Upper lobe of left lung (tissue), 6 donors: ENCODE measurements at regions not wholly inside any gene's neighbourhood (a gene's known extent, or its start where the extent isn't known, plus 50 kb on each side); places are given as distances from the start of the nearest gene placed in this dataset.

Experiments
- ATAC-seq, 2 donors: fragments of 200-7000 bp; cut with Tn5 transposase; one replicate each; pipeline ENCODE4 v1.9.1; 2022; ENCODE audit warnings: mild to moderate bottlenecking in 2 of 2, moderate library complexity in 2 of 2; ENCODE audit not compliant: low FRiP score in 2 of 2
- DNase-seq, 2 donors: peaks; one replicate each; pipeline ENCODE4 v3.0.0-alpha.2; 2019 to 2020
- H3K27ac ChIP-seq, 4 donors: fragments of 200-600 bp; sonication (generic); one replicate each; pipeline ENCODE4 v1.5.1; 2016 to 2019
- H3K27me3 ChIP-seq, 4 donors: fragments of 200-600 bp; sonication (generic); one replicate each; pipeline ENCODE4 v1.5.1; 2017 to 2019
- H3K36me3 ChIP-seq, 4 donors: fragments of 200-600 bp; sonication (generic); one replicate each; pipeline ENCODE4 v1.5.1; 2016 to 2019
- H3K4me1 ChIP-seq, 4 donors: fragments of 200-600 bp; sonication (generic); one replicate each; pipeline ENCODE4 v1.5.1; 2018 to 2019
- H3K4me3 ChIP-seq, 4 donors: fragments of 200-600 bp; sonication (generic); one replicate each; pipeline ENCODE4 v1.5.1; 2017 to 2019; ENCODE audit warnings: mild to moderate bottlenecking in 2 of 4, moderate library complexity in 1 of 4
- H3K9me3 ChIP-seq, 4 donors: fragments of 200-600 bp; sonication (generic); one replicate each; pipeline ENCODE4 v1.5.1; 2018 to 2019
- CTCF ChIP-seq, 6 experiments: fragments of 450-650 bp in 4 of 6; fragments of 200-600 bp in 2 of 6; sonication (generic) in 2 of 6; IDR thresholded peaks; one replicate each; pipeline ENCODE4 v1.5.1; 2016 to 2019; ENCODE audit warnings: antibody characterized with exemption in 6 of 6
- EP300 ChIP-seq, 4 donors: sonication (generic); formaldehyde crosslinking; IDR thresholded peaks; one replicate each; pipeline ENCODE4 v1.5.1; 2017; ENCODE audit warnings: antibody characterized with exemption in 4 of 4, control low read depth in 2 of 4
- POLR2A ChIP-seq, 4 donors: fragments of 450-650 bp; IDR thresholded peaks; one replicate each; pipeline ENCODE4 v1.5.1; 2016 to 2017; ENCODE audit warnings: antibody characterized with exemption in 4 of 4, mild to moderate bottlenecking in 2 of 4
- POLR2AphosphoS5 ChIP-seq, 2 donors: sonication (generic); formaldehyde crosslinking; IDR thresholded peaks; one replicate each; pipeline ENCODE4 v1.5.1; 2017; ENCODE audit warnings: antibody characterized with exemption in 2 of 2
- WGBS, 2 donors: methylation state at CpG; one replicate each; pipeline ENCODE4 v1.1.5; 2017 to 2018; 5-methylcytosine and 5-hydroxymethylcytosine counted together
- donor health status: DM: no; HTN: no; CAD: no; lungs with moderate emphysema.
- donor health status: DM: no; HTN: yes; CAD: no; lungs with severe emphysema.

GRCh38 chr5:143505354-143505753 lies 101.9 kb upstream of the NR3C1 start:
- Histone ChIP-seq H3K4me1 (peaks cover 0 to 12% (median 4%) of the 10 kb centered on the region in 4 donors), H3K9me3 (no peaks in the 10 kb centered on the region), H3K27me3 (no peaks in the 10 kb centered on the region), H3K27ac (no peak overlapping the region), H3K4me3 (no peak overlapping the region), H3K36me3 (no peaks in the 10 kb centered on the region)
- ATAC-seq (no peak), DNase-seq (no peak)
- TF ChIP-seq POLR2AphosphoS5 (IDR thresholded peaks at IDR 0.05): no peak
- no peak for TF ChIP-seq CTCF (IDR thresholded peaks at IDR 0.05)
- TF ChIP-seq POLR2A (IDR thresholded peaks at IDR 0.05): no peak
- no peak for TF ChIP-seq EP300 (IDR thresholded peaks at IDR 0.05)

GRCh38 chr5:143501310-143502044 lies 98.0 kb upstream of the NR3C1 start:
- TF ChIP-seq POLR2A (IDR thresholded peaks at IDR 0.05): no peak
- TF ChIP-seq POLR2AphosphoS5 (IDR thresholded peaks at IDR 0.05): no peak
- TF ChIP-seq CTCF (IDR thresholded peaks at IDR 0.05): no peak
- no peak for TF ChIP-seq EP300 (IDR thresholded peaks at IDR 0.05)
- ATAC-seq: peak in 1 of 2 donors; percentile 26
- WGBS, 2 donors: 88 to 91% methylated on average over 7 of the region's 7 CpGs

GRCh38 chr5:143499480-143500114 lies 96.1 kb upstream of the NR3C1 start:
- DNase-seq (no peak), ATAC-seq (peak in 1 of 2 donors; percentile 37)
- WGBS, 2 donors: 82 to 91% methylated on average over 2 of the region's 2 CpGs

More at GRCh38 chr5:143501310-143502044, 98.0 kb upstream of the NR3C1 start:
- Histone ChIP-seq H3K9me3 (no peaks in the 10 kb centered on the region), H3K4me1 (peaks cover 0 to 4% (median under 1%) of the 10 kb centered on the region in 4 donors), H3K36me3 (no peaks in the 10 kb centered on the region), H3K27me3 (no peaks in the 10 kb centered on the region), H3K4me3 (no peak overlapping the region), H3K27ac (no peak overlapping the region)
- no peak for DNase-seq

GRCh38 chr5:143498821-143499220 lies 95.3 kb upstream of the NR3C1 start:
- TF ChIP-seq CTCF (IDR thresholded peaks at IDR 0.05) (no peak), POLR2A (IDR thresholded peaks at IDR 0.05) (no peak), EP300 (IDR thresholded peaks at IDR 0.05) (no peak), POLR2AphosphoS5 (IDR thresholded peaks at IDR 0.05) (no peak)
- peaks cover 13 to 18% (median 16%) of the 10 kb centered on the region in 4 donors for H3K4me1 ChIP-seq
- no peaks in the 10 kb centered on the region for H3K36me3 ChIP-seq
- H3K27ac ChIP-seq: no peak overlapping the region
- H3K4me3 ChIP-seq: no peak overlapping the region
- H3K9me3 ChIP-seq: no peaks in the 10 kb centered on the region
- no peaks in the 10 kb centered on the region for H3K27me3 ChIP-seq
- ATAC-seq: no peak
- no peak for DNase-seq

More at GRCh38 chr5:143499480-143500114, 96.1 kb upstream of the NR3C1 start:
- Histone ChIP-seq H3K27ac (no peak overlapping the region), H3K27me3 (no peaks in the 10 kb centered on the region), H3K36me3 (no peaks in the 10 kb centered on the region), H3K4me1 (peaks cover 13 to 18% (median 16%) of the 10 kb centered on the region in 4 donors), H3K4me3 (no peak overlapping the region), H3K9me3 (no peaks in the 10 kb centered on the region)
- TF ChIP-seq POLR2AphosphoS5 (IDR thresholded peaks at IDR 0.05): no peak

GRCh38 chr5:143497749-143498148 lies 94.3 kb upstream of the NR3C1 start:
- TF ChIP-seq POLR2A (IDR thresholded peaks at IDR 0.05) (no peak), EP300 (IDR thresholded peaks at IDR 0.05) (no peak), POLR2AphosphoS5 (IDR thresholded peaks at IDR 0.05) (no peak), CTCF (IDR thresholded peaks at IDR 0.05) (no peak)

More at GRCh38 chr5:143497749-143498148, 94.3 kb upstream of the NR3C1 start:
- H3K4me3 ChIP-seq: no peak overlapping the region
- no peaks in the 10 kb centered on the region for H3K36me3 ChIP-seq
- no peak for ATAC-seq
- no peak overlapping the region for H3K27ac ChIP-seq
- H3K4me1 ChIP-seq: peaks cover 13 to 18% (median 16%) of the 10 kb centered on the region in 4 donors
- H3K9me3 ChIP-seq: no peaks in the 10 kb centered on the region
- no peak for DNase-seq
- no peaks in the 10 kb centered on the region for H3K27me3 ChIP-seq
